Thyroid gland (tissue), 4 donors: ENCODE measurements at regions not wholly inside any gene's neighbourhood (a gene's known extent, or its start where the extent isn't known, plus 50 kb on each side); places are given as distances from the start of the nearest gene placed in this dataset.

Source experiments
- CTCF ChIP-seq, 6 experiments: fragments of 200-600 bp in 3 of 6; fragments of 450-650 bp in 3 of 6; sonication (generic) in 3 of 6; IDR thresholded peaks; one replicate each; pipeline ENCODE4 v1.5.1; 2016 to 2019; ENCODE audit warnings: antibody characterized with exemption in 6 of 6, mild to moderate bottlenecking in 2 of 6, inconsistent platforms in 1 of 6, moderate library complexity in 1 of 6
- POLR2A ChIP-seq, 2 donors: fragments of 450-650 bp; IDR thresholded peaks; one replicate each; pipeline ENCODE4 v1.6.1; 2017; ENCODE audit warnings: antibody characterized with exemption in 2 of 2, mild to moderate bottlenecking in 2 of 2, moderate library complexity in 1 of 2

- no peak for TF ChIP-seq CTCF (IDR thresholded peaks at IDR 0.05)
- TF ChIP-seq POLR2A (IDR thresholded peaks at IDR 0.05) = no peak
Measured at GRCh38 chr3:74920721-74921350, 306.4 kb upstream of the CNTN3 start.
